ENCODE measurements at regions not wholly inside any gene's neighbourhood (a gene's known extent, or its start where the extent isn't known, plus 50 kb on each side); places are given as distances from the start of the nearest gene placed in this dataset.

GRCh38 chr4:3676907-3677747 is 89.1 kb upstream of the ADRA2C start:
- no peak for DNase-seq

GRCh38 chr4:3676196-3676595 is 90.0 kb upstream of the ADRA2C start:
- H3K27me3 ChIP-seq = peaks cover 0 to 71% (median 18%) of the 10 kb centered on the region in 3 donors
- H3K4me3 ChIP-seq = no peak overlapping the region
- intact Hi-C loops (cut with DNase I; ENCODE audit: low total_unique reads) = no loop called here
- 69 to 82% (median 78%) methylated on average over 4 to 7 of the region's 7 CpGs for WGBS, 5 donors
- peaks cover 0 to 7% (median 0%) of the 10 kb centered on the region in 4 donors for H3K4me1 ChIP-seq
- no peak for DNase-seq
- H3K36me3 ChIP-seq = no peaks in the 10 kb centered on the region
- H3K27ac ChIP-seq = no peak overlapping the region
- H3K9me3 ChIP-seq = peaks cover 0 to 9% (median 3%) of the 10 kb centered on the region in 4 donors
- TF ChIP-seq EP300 (IDR thresholded peaks at IDR 0.05) (no peak), POLR2A (IDR thresholded peaks at IDR 0.05) (no peak), POLR2AphosphoS5 (IDR thresholded peaks at IDR 0.05) (no peak), CTCF (IDR thresholded peaks at IDR 0.05) (no peak)

More at GRCh38 chr4:3676907-3677747, 89.1 kb upstream of the ADRA2C start:
- intact Hi-C loops (cut with DNase I; ENCODE audit: low total_unique reads) = no loop called here
- Histone ChIP-seq H3K27ac (no peak overlapping the region), H3K4me3 (no peak overlapping the region), H3K9me3 (peaks cover 0 to 7% (median 3%) of the 10 kb centered on the region in 4 donors), H3K4me1 (peaks cover 0 to 2% (median 0%) of the 10 kb centered on the region in 4 donors), H3K36me3 (no peaks in the 10 kb centered on the region), H3K27me3 (peaks cover 0 to 71% (median 18%) of the 10 kb centered on the region in 3 donors)
- TF ChIP-seq CTCF (IDR thresholded peaks at IDR 0.05) (no peak), EP300 (IDR thresholded peaks at IDR 0.05) (no peak), POLR2A (IDR thresholded peaks at IDR 0.05) (no peak), POLR2AphosphoS5 (IDR thresholded peaks at IDR 0.05) (no peak)
- WGBS, 5 donors = 46 to 53% (median 48%) methylated on average over 16 to 24 of the region's 24 CpGs

- no peak for DNase-seq
- H3K4me3 ChIP-seq = no peak overlapping the region
- intact Hi-C loops (cut with DNase I; ENCODE audit: low total_unique reads) = no loop called here
- no peaks in the 10 kb centered on the region for H3K36me3 ChIP-seq
- peaks cover 0 to 7% (median 0%) of the 10 kb centered on the region in 4 donors for H3K4me1 ChIP-seq
- H3K27me3 ChIP-seq = peaks cover 0 to 71% (median 18%) of the 10 kb centered on the region in 3 donors
- no peak overlapping the region for H3K27ac ChIP-seq
- WGBS, 5 donors = 75 to 81% (median 76%) methylated on average over 30 to 32 of the region's 32 CpGs
- H3K9me3 ChIP-seq = peaks cover 0 to 9% (median 3%) of the 10 kb centered on the region in 4 donors
- TF ChIP-seq POLR2AphosphoS5 (IDR thresholded peaks at IDR 0.05) (no peak), EP300 (IDR thresholded peaks at IDR 0.05) (no peak), CTCF (IDR thresholded peaks at IDR 0.05) (no peak), POLR2A (IDR thresholded peaks at IDR 0.05) (no peak)
Measured at GRCh38 chr4:3675251-3676115, 90.7 kb upstream of the ADRA2C start.

- DNase-seq = no peak
- Histone ChIP-seq H3K4me3 (no peak overlapping the region), H3K9me3 (peaks cover 0 to 9% (median 3%) of the 10 kb centered on the region in 4 donors), H3K36me3 (no peaks in the 10 kb centered on the region), H3K27ac (no peak overlapping the region), H3K27me3 (peaks cover 0 to 62% (median 18%) of the 10 kb centered on the region in 3 donors), H3K4me1 (peaks cover 0 to 7% (median 0%) of the 10 kb centered on the region in 4 donors)
- TF ChIP-seq CTCF (IDR thresholded peaks at IDR 0.05) (no peak), POLR2A (IDR thresholded peaks at IDR 0.05) (no peak), EP300 (IDR thresholded peaks at IDR 0.05) (no peak), POLR2AphosphoS5 (IDR thresholded peaks at IDR 0.05) (no peak)
- intact Hi-C loops (cut with DNase I; ENCODE audit: low total_unique reads) = no loop called here
- 50 to 64% (median 58%) methylated on average over 7 of the region's 7 CpGs for WGBS, 5 donors
Measured at GRCh38 chr4:3674479-3674851, 91.7 kb upstream of the ADRA2C start.

All from stomach (tissue), 8 donors.